ENCODE measurements at regions not wholly inside any gene's neighbourhood (a gene's known extent, or its start where the extent isn't known, plus 50 kb on each side); places are given as distances from the start of the nearest gene placed in this dataset.

- no peak overlapping the region for H3K4me3 Mint-ChIP-seq
- H3K36me3 Mint-ChIP-seq, result no peaks in the 10 kb centered on the region
- H3K27ac Mint-ChIP-seq, result no peak overlapping the region
- no peaks in the 10 kb centered on the region for H3K27me3 Mint-ChIP-seq
- H3K4me1 Mint-ChIP-seq (ENCODE audit: unreplicated experiment), result peaks cover 6% of the 10 kb centered on the region
- TF ChIP-seq CTCF (conservative IDR thresholded peaks at IDR 0.05), result no peak
- no peak for DNase-seq (ENCODE audit: extremely low spot score, unreplicated experiment)
- no peaks in the 10 kb centered on the region for H3K9me3 Mint-ChIP-seq
Measured at GRCh38 chr13:87999240-87999700, 328.1 kb downstream of the SLITRK5 start.

GRCh38 chr13:87999788-88000187 is 328.6 kb downstream of the SLITRK5 start:
- no peak overlapping the region for H3K27ac Mint-ChIP-seq
- H3K9me3 Mint-ChIP-seq, result no peaks in the 10 kb centered on the region

GRCh38 chr13:88000239-88000638 is 329.1 kb downstream of the SLITRK5 start:
- Mint-ChIP-seq H3K9me3 (no peaks in the 10 kb centered on the region), H3K27ac (no peak overlapping the region), H3K36me3 (no peaks in the 10 kb centered on the region), H3K4me1 (ENCODE audit: unreplicated experiment) (peaks cover 6% of the 10 kb centered on the region), H3K27me3 (no peaks in the 10 kb centered on the region), H3K4me3 (no peak overlapping the region)
- TF ChIP-seq CTCF (conservative IDR thresholded peaks at IDR 0.05), result no peak
- no peak for DNase-seq (ENCODE audit: extremely low spot score, unreplicated experiment)

More at GRCh38 chr13:87999788-88000187, 328.6 kb downstream of the SLITRK5 start:
- H3K4me1 Mint-ChIP-seq (ENCODE audit: unreplicated experiment), result peaks cover 6% of the 10 kb centered on the region
- no peak for DNase-seq (ENCODE audit: extremely low spot score, unreplicated experiment)
- TF ChIP-seq CTCF (conservative IDR thresholded peaks at IDR 0.05), result no peak
- no peaks in the 10 kb centered on the region for H3K27me3 Mint-ChIP-seq
- H3K36me3 Mint-ChIP-seq, result no peaks in the 10 kb centered on the region
- H3K4me3 Mint-ChIP-seq, result no peak overlapping the region

- H3K4me3 Mint-ChIP-seq, result no peak overlapping the region
- no peak for TF ChIP-seq CTCF (conservative IDR thresholded peaks at IDR 0.05)
- no peaks in the 10 kb centered on the region for H3K27me3 Mint-ChIP-seq
- no peaks in the 10 kb centered on the region for H3K36me3 Mint-ChIP-seq
- peaks cover 6% of the 10 kb centered on the region for H3K4me1 Mint-ChIP-seq (ENCODE audit: unreplicated experiment)
- H3K9me3 Mint-ChIP-seq, result no peaks in the 10 kb centered on the region
- DNase-seq (ENCODE audit: extremely low spot score, unreplicated experiment), result no peak
- no peak overlapping the region for H3K27ac Mint-ChIP-seq
Measured at GRCh38 chr13:88000787-88001186, 329.6 kb downstream of the SLITRK5 start.

- Mint-ChIP-seq H3K4me3 (no peak overlapping the region), H3K27ac (no peak overlapping the region), H3K4me1 (ENCODE audit: unreplicated experiment) (no peaks in the 10 kb centered on the region), H3K9me3 (no peaks in the 10 kb centered on the region), H3K36me3 (no peaks in the 10 kb centered on the region), H3K27me3 (no peaks in the 10 kb centered on the region)
- DNase-seq (ENCODE audit: extremely low spot score, unreplicated experiment), result no peak
- no peak for TF ChIP-seq CTCF (conservative IDR thresholded peaks at IDR 0.05)
Measured at GRCh38 chr13:88005188-88005587, 334.0 kb downstream of the SLITRK5 start.

- H3K9me3 Mint-ChIP-seq, result no peaks in the 10 kb centered on the region
- no peak overlapping the region for H3K27ac Mint-ChIP-seq
- no peaks in the 10 kb centered on the region for H3K27me3 Mint-ChIP-seq
- H3K4me3 Mint-ChIP-seq, result no peak overlapping the region
- H3K36me3 Mint-ChIP-seq, result no peaks in the 10 kb centered on the region
- TF ChIP-seq CTCF (conservative IDR thresholded peaks at IDR 0.05), result no peak
- DNase-seq (ENCODE audit: extremely low spot score, unreplicated experiment), result no peak
- H3K4me1 Mint-ChIP-seq (ENCODE audit: unreplicated experiment), result no peaks in the 10 kb centered on the region
Measured at GRCh38 chr13:88014527-88014926, 343.4 kb downstream of the SLITRK5 start.

Measured in type B pancreatic cell (in vitro differentiated cells).